ENCODE measurements at regions not wholly inside any gene's neighbourhood (a gene's known extent, or its start where the extent isn't known, plus 50 kb on each side); places are given as distances from the start of the nearest gene placed in this dataset.

DNA sequence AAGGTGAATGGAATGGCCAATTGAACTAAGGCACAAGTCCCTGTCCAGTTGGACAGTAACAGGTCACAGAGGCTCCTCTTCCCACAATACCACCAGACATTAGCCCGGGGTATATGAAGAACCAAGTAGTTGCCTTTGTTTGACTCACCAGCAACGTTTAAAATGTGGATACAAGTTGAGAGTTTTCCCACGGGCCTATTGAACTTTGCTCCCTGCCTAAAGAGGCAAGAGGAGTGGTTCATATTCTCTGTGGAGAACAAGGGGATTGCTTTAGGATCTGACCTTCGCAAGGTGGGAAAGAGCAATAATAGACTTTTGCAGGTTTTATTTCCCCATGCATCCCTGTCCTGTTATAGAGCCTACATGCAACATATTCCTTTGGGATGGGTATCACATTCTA lies 177.2 kb downstream of the POU4F1 start:
- no peak for DNase-seq

- DNase-seq: no peak
These were observed 182.5 kb downstream of the POU4F1 start for GRCh38 chr13:78420814-78421213.

DNA sequence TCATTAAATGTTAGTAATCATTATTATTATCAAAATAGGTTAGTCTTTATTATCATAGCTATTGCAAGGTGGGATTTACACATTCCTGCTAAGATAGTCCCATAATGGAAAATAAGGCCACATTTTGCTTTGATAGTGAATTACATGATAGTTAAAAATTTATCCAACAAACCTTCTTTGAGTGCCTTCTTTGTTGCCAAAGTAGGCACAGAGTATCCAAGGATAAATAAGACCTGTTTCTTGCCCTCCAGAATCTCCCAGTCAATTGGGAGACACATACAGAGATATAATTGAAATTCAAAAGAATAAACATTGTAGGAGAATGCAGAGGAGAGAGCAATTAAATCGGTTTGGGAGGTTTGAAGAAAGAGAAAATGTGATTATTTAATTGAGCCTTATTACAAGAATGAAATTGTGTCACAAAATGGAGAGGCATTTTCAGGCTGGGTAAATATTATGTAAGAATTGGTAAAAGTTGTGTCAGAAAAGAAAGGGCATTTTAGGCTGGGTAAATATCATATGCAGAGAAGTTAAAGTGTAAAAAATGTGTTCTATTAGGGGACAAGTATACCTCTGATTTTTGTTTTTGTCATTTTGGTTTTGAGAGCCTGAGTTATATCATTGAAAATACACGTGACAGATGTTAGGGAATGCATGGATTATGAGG lies 189.3 kb downstream of the POU4F1 start:
- no peak for DNase-seq

GRCh38 chr13:78410847-78411246 lies 192.5 kb downstream of the POU4F1 start:
- DNase-seq: no peak

- DNase-seq: no peak
These were observed 193.2 kb downstream of the POU4F1 start for GRCh38 chr13:78410164-78410563.

- DNase-seq: no peak
These were observed 194.2 kb downstream of the POU4F1 start for GRCh38 chr13:78409172-78409571.

DNA sequence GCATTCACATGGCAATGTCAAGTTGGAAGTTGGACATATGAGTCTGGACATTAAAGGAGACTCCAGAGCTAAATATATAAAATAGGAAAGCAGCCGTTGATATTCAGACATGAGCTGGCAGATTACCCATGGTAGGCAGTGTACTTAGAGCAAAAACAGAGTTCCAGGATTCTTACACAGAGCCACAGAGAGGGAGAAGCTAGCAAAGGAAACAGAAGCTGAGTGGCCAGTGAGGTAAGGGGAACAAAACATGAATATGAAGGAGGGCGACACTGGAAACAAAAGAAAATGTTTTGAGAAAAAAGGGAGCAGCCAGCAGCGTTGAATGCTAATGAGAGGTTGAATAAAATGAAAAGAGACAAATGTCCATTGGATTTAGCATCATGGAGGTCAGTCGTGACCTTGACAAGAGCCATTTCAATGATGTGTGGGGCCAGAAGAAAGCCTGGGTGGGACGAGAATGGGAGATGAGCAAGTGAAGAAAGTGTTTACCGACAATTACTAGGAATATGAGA lies 198.4 kb downstream of the POU4F1 start:
- DNase-seq: no peak

DNA sequence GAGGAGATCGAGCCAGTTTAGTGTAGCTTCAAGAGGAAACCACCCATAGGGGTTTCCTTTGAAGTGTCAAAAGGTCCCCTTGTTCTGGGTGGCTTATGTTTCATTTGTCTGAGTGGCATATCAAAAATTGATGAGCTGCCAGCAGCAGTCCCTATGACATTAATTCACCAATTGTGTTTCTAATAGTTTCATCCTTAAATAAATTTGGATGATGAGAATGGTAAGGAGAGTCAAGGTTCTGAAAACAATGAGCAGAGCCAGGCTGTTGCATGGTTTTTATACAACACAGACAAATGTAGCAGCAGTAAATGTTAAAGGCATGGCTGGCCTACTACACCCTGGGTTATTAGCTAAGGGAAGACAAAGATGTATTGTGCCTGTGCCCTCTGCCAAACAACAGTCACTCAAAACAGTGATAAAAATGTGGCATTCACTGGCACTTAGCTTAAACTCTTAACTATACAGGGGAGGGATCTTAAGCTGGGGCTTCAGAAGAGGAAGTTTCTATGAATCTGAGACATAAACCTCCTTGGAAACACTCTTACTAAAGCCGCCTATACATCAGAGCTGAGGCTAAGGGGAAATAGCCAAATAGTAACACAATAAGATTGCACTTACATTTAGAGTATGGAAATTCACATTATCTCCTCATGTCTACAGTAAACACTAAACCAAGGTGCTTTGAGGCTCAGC lies 200.5 kb downstream of the POU4F1 start:
- no peak for DNase-seq

DNA sequence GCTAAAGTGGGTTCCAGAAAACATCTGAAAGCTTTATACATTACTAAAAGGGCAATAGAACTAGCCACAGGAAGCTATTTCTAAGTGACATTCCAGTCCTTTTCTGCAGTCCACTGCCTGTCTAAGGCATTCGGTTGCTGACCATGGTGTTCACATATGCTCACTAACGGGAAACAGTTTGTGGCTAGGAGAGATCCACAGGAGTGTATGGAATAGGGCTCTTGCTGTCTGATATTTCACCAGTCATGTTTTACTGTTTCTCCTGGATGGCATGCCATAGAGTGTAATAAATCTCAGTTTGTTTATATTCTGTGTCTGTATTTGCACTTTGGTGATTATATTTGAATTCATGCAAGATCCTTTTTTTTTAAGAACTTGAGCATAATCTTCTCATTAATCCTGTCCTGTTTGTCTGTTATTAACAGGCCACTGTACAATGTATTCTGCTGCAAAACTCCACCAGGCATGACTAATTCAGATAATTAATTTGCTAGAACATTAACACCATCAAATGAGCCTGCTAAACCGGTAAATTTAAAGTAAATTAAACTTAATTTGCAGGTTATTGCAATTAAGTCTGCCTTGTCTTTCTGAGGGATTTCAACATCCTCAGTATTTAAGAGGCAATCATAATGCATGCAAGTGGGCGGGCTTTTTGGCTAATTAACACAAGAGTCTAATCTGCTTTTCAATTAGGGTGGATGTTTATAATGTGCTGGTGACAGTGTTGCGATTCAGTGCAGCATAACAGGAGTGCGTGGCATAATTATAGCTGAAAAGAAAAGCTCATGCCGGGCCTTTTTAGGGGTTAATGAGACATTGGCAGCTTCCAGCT lies 201.3 kb downstream of the POU4F1 start:
- DNase-seq: no peak

GRCh38 chr13:78398743-78399410 lies 204.5 kb downstream of the POU4F1 start:
- no peak for DNase-seq

DNA sequence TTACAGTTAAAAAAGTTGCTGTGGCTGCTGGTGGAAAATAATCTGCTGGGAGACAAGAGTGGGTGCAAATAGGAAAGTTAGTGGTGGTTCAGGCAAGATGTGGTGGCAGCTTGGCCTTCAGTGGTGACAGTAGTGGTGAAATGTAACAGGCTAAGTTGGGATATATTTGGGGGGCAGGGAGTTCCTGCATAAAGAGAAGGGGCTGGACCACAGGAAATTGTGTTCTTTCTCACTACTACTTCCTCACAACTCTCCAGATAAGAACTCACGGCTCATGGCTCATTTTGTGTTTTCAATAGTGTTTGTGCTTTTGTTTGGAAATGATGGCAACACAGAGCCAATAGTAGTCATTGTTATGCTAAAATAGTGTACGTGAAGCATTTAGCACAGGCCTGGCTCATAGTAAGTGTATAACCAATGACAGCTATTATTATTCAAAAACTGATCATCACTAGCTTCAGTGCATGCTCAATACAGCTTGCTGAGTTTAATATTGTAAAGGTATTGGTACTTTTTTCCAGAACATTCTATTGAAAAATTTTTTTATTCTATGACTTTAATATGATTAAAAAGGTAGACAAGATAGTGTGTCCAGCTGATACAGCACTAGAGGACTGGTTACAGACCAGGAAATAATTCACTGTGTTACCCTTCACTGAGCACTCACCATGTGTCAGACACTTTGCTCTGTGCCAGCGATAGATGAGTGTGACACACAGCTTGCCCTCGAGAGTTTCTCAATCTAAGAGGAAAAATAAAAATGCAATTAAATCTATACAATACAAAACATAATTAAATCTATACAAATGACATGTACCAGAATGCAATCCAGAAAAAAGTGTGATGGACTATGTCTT lies 209.8 kb downstream of the POU4F1 start:
- DNase-seq: no peak

- peak in 1 of 2 donors; percentile 6 for DNase-seq
These were observed 219.5 kb downstream of the POU4F1 start for GRCh38 chr13:78383899-78384298.

DNA sequence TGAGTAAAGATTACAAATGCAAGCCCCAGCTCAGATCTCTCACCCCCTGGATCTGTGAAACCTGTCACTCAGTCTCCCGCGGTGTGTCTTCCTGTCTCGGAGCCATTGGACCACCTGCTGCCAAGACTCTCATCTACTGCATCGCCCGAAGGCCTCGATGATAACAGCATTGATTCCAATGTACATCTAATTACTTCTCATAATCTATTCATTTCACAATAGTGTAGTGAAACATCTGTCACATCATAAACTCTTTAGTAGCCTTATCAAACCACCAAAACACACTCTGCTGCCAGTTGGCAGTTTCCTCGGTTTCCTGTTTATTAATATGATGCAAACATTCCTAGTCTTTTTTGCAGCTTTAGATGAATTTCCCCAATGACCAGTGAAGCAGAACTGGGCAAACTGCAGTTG lies 220.3 kb downstream of the POU4F1 start:
- peak; percentile 89 to 92 for DNase-seq

DNA sequence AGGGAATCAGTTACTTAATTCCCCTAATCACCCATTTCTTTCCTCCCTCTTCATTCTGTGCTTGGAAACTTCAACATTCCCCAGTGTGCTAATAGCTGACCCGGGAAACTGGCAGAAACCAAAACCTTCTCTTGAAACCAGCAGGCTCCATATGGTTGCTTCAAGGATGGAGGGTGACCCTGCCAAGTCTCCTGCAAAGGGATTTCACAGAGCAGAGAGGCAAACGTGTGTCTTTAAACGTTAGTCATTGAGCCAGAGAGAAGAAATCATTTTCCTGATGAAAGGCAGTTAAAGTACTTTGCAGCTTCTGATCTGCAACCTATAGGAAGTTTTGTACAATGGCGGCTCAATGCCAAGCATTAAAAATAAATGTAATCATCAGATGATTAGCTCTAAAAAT lies 220.9 kb downstream of the POU4F1 start:
- peak; percentile 62 to 70 for DNase-seq

DNA sequence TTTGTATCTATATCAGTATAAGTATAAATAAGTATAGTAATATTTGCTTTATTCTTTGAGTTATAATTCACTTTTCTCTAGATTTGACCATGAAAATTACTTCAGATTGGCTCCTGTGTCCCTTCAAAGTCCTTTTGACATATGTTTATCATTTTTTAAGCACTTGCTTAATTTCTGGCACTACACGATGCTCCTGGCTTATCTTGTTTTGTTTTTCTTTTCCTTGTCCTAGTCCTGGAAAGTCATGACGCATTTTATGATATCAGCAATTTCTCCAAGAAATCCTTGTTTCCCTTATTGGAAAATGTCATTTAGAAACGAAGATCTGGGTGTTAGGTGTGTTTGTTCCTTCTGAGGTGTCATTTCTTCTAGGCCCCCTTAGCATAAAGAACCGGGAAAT lies 226.5 kb downstream of the POU4F1 start:
- DNase-seq: no peak

DNA sequence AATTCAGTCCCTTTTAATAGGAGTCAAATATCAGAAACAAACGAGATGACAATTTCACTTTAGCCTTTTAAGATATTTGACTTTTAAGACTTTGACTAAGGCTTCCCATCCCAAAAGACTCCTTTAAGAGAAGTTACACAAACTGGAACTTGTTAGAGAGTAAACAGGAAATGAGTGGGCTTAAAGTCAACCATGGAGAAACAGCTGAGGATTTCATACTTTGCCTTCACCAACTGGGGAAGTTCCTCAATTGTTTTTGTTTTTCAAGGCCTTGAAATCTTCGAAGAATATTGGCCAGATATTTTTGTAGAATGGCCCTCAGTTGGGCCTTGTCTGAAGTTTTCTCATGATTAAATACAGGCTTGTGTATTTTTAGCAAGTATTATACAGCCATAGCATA lies 227.3 kb downstream of the POU4F1 start:
- no peak for DNase-seq

DNA sequence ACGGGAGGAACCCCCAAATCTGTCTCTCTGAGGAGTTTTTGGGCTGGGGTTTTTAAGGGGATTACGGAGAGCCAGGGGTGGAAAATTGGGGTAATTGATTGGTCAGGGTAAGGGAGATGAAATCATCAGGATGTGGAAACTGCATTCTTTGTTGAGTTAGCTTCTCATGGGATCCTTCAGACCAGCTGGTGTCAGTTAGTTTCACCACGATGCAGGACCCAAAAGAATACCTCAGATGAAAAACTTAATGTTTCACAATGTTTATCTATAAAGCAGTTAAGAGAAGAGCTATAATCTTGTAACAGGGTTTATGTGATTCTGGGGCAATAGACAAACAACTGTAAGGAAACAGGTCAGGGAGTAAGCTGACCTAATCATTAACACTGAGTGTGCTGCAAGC lies 230.8 kb downstream of the POU4F1 start:
- DNase-seq: peak in 1 of 2 donors; percentile 22

GRCh38 chr13:78370231-78370630 lies 233.1 kb downstream of the POU4F1 start:
- DNase-seq: no peak

GRCh38 chr13:78364711-78365110 lies 238.6 kb downstream of the POU4F1 start:
- DNase-seq: no peak

- no peak for DNase-seq
These were observed 262.3 kb downstream of the POU4F1 start for GRCh38 chr13:78341032-78341431.

GRCh38 chr13:78339927-78340326 lies 263.4 kb downstream of the POU4F1 start:
- DNase-seq: no peak
